ENCODE measurements at regions not wholly inside any gene's neighbourhood (a gene's known extent, or its start where the extent isn't known, plus 50 kb on each side); places are given as distances from the start of the nearest gene placed in this dataset.
"Not testable (repeated sequence)": the region's sequence is repeated elsewhere in the genome, so short reads cannot be mapped to it uniquely, and the experiment has no call there.

- ChIA-PET POLR2A (interaction anchor here (0.6 kb wide), 1 partner anchor 11 kb away, joined by 3 read pairs; no protein-coding TSS in a partner anchor), CTCF (interaction anchor here (0.6 to 1.2 kb wide), 2 partner anchors 19 to 326 kb away, joined by 3 to 5 read pairs; no protein-coding TSS in a partner anchor)
- DNase-seq, result no peak
- Histone ChIP-seq H3K27ac (ENCODE audit: insufficient read depth in 1 of 2, low read depth in 1 of 2, low read length in 2 of 2, poor library complexity in 1 of 2, severe bottlenecking in 2 of 2) (no peak overlapping the region), H3K27me3 (replicated peaks in 2 of 5; ENCODE audit: control insufficient read depth in 4 of 5, insufficient read depth in 5 of 5, low read length in 4 of 5) (peaks cover 0 to 1% (median 0%) of the 10 kb centered on the region in 5 experiments), H3K4me3 (ENCODE audit: control insufficient read depth in 1 of 7, extremely low read depth in 1 of 7, insufficient read depth in 4 of 7, low read depth in 2 of 7, low read length in 6 of 7) (no peak overlapping the region), H3K4me1 (ENCODE audit: control extremely low read depth in 1 of 4, control insufficient read depth in 4 of 4, insufficient read depth in 4 of 4, low read length in 3 of 4) (peaks cover 2 to 22% (median 14%) of the 10 kb centered on the region in 4 experiments), H3K9me3 (ENCODE audit: control extremely low read depth in 1 of 5, control insufficient read depth in 4 of 5, insufficient read depth in 2 of 5, low read depth in 1 of 5, low read length in 4 of 5) (no peaks in the 10 kb centered on the region), H3K36me3 (ENCODE audit: control insufficient read depth in 4 of 4, insufficient read depth in 4 of 4, low read length in 3 of 4) (no peaks in the 10 kb centered on the region)
- 92% methylated on average over 7 of the region's 8 CpGs for WGBS (ENCODE audit: insufficient coverage)
Measured at GRCh38 chr6:14235653-14236356, 118.2 kb downstream of the CD83 start.

- Histone ChIP-seq H3K27ac (ENCODE audit: insufficient read depth in 1 of 2, low read depth in 1 of 2, low read length in 2 of 2, poor library complexity in 1 of 2, severe bottlenecking in 2 of 2) (no peak overlapping the region), H3K4me3 (ENCODE audit: control insufficient read depth in 1 of 7, extremely low read depth in 1 of 7, insufficient read depth in 4 of 7, low read depth in 2 of 7, low read length in 6 of 7) (no peak overlapping the region), H3K9me3 (ENCODE audit: control extremely low read depth in 1 of 5, control insufficient read depth in 4 of 5, insufficient read depth in 2 of 5, low read depth in 1 of 5, low read length in 4 of 5) (no peaks in the 10 kb centered on the region), H3K4me1 (ENCODE audit: control extremely low read depth in 1 of 4, control insufficient read depth in 4 of 4, insufficient read depth in 4 of 4, low read length in 3 of 4) (peaks cover 2 to 31% (median 23%) of the 10 kb centered on the region in 4 experiments), H3K36me3 (ENCODE audit: control insufficient read depth in 4 of 4, insufficient read depth in 4 of 4, low read length in 3 of 4) (no peaks in the 10 kb centered on the region), H3K27me3 (replicated peaks in 2 of 5; ENCODE audit: control insufficient read depth in 4 of 5, insufficient read depth in 5 of 5, low read length in 4 of 5) (no peaks in the 10 kb centered on the region)
- DNase-seq, result no peak
- no CpG with 5 or more reads among the region's 2 CpGs for WGBS (ENCODE audit: insufficient coverage)
- ChIA-PET CTCF (no interaction called here), POLR2A (no interaction called here)
Measured at GRCh38 chr6:14239097-14239496, 121.5 kb downstream of the CD83 start.

- DNase-seq, result no peak
- 100% methylated on average over 1 of the region's 5 CpGs for WGBS (ENCODE audit: insufficient coverage)
Measured at GRCh38 chr6:14240411-14241166, 123.0 kb downstream of the CD83 start.

GRCh38 chr6:14241255-14242070 lies 123.9 kb downstream of the CD83 start:
- peak overlapping the region in 2 of 7 experiments; percentile 1 to 7 for H3K4me3 ChIP-seq (ENCODE audit: control insufficient read depth in 1 of 7, extremely low read depth in 1 of 7, insufficient read depth in 4 of 7, low read depth in 2 of 7, low read length in 6 of 7)
- H3K4me1 ChIP-seq (ENCODE audit: control extremely low read depth in 1 of 4, control insufficient read depth in 4 of 4, insufficient read depth in 4 of 4, low read length in 3 of 4), result peaks cover 2 to 23% (median 19%) of the 10 kb centered on the region in 4 experiments
- H3K36me3 ChIP-seq (ENCODE audit: control insufficient read depth in 4 of 4, insufficient read depth in 4 of 4, low read length in 3 of 4), result no peaks in the 10 kb centered on the region
- no peak overlapping the region for H3K27ac ChIP-seq (ENCODE audit: insufficient read depth in 1 of 2, low read depth in 1 of 2, low read length in 2 of 2, poor library complexity in 1 of 2, severe bottlenecking in 2 of 2)
- ChIA-PET POLR2A (interaction anchor here (0.7 kb wide), 1 partner anchor 29 kb away, joined by 3 read pairs; no protein-coding TSS in a partner anchor), CTCF (interaction anchor here (1.3 kb wide), 1 partner anchor 9 kb away, joined by 3 read pairs; no protein-coding TSS in a partner anchor)
- peak in 2 of 3 donors; percentile 53 to 63 for DNase-seq
- no peaks in the 10 kb centered on the region for H3K27me3 ChIP-seq (replicated peaks in 2 of 5; ENCODE audit: control insufficient read depth in 4 of 5, insufficient read depth in 5 of 5, low read length in 4 of 5)
- H3K9me3 ChIP-seq (ENCODE audit: control extremely low read depth in 1 of 5, control insufficient read depth in 4 of 5, insufficient read depth in 2 of 5, low read depth in 1 of 5, low read length in 4 of 5), result no peaks in the 10 kb centered on the region
- WGBS (ENCODE audit: insufficient coverage), result 41% methylated on average over 3 of the region's 5 CpGs

More at GRCh38 chr6:14240411-14241166, 123.0 kb downstream of the CD83 start:
- Histone ChIP-seq H3K27ac (ENCODE audit: insufficient read depth in 1 of 2, low read depth in 1 of 2, low read length in 2 of 2, poor library complexity in 1 of 2, severe bottlenecking in 2 of 2) (no peak overlapping the region), H3K27me3 (replicated peaks in 2 of 5; ENCODE audit: control insufficient read depth in 4 of 5, insufficient read depth in 5 of 5, low read length in 4 of 5) (no peaks in the 10 kb centered on the region), H3K9me3 (ENCODE audit: control extremely low read depth in 1 of 5, control insufficient read depth in 4 of 5, insufficient read depth in 2 of 5, low read depth in 1 of 5, low read length in 4 of 5) (no peaks in the 10 kb centered on the region), H3K36me3 (ENCODE audit: control insufficient read depth in 4 of 4, insufficient read depth in 4 of 4, low read length in 3 of 4) (no peaks in the 10 kb centered on the region), H3K4me3 (ENCODE audit: control insufficient read depth in 1 of 7, extremely low read depth in 1 of 7, insufficient read depth in 4 of 7, low read depth in 2 of 7, low read length in 6 of 7) (peak overlapping the region in 1 of 7 experiments; percentile 1), H3K4me1 (ENCODE audit: control extremely low read depth in 1 of 4, control insufficient read depth in 4 of 4, insufficient read depth in 4 of 4, low read length in 3 of 4) (peaks cover 2 to 31% (median 23%) of the 10 kb centered on the region in 4 experiments)
- ChIA-PET POLR2A (interaction anchor here (0.7 kb wide), 1 partner anchor 30 kb away, joined by 3 read pairs; no protein-coding TSS in a partner anchor), CTCF (interaction anchor here (0.7 to 1.3 kb wide), 2 partner anchors 10 to 24 kb away, joined by 3 read pairs; no protein-coding TSS in a partner anchor)

GRCh38 chr6:14242912-14243311 lies 125.3 kb downstream of the CD83 start:
- H3K9me3 ChIP-seq (ENCODE audit: control extremely low read depth in 1 of 5, control insufficient read depth in 4 of 5, insufficient read depth in 2 of 5, low read depth in 1 of 5, low read length in 4 of 5); H3K27me3 ChIP-seq (replicated peaks in 2 of 5; ENCODE audit: control insufficient read depth in 4 of 5, insufficient read depth in 5 of 5, low read length in 4 of 5); H3K4me3 ChIP-seq (ENCODE audit: control insufficient read depth in 1 of 7, extremely low read depth in 1 of 7, insufficient read depth in 4 of 7, low read depth in 2 of 7, low read length in 6 of 7); H3K27ac ChIP-seq (ENCODE audit: insufficient read depth in 1 of 2, low read depth in 1 of 2, low read length in 2 of 2, poor library complexity in 1 of 2, severe bottlenecking in 2 of 2); POLR2A ChIA-PET; H3K36me3 ChIP-seq (ENCODE audit: control insufficient read depth in 4 of 4, insufficient read depth in 4 of 4, low read length in 3 of 4); DNase-seq; CTCF ChIA-PET: not testable (repeated sequence)
- 100% methylated on average over 1 of the region's 2 CpGs for WGBS (ENCODE audit: insufficient coverage)
- peaks cover 2 to 20% (median 15%) of the 10 kb centered on the region in 4 experiments for H3K4me1 ChIP-seq (ENCODE audit: control extremely low read depth in 1 of 4, control insufficient read depth in 4 of 4, insufficient read depth in 4 of 4, low read length in 3 of 4)

GRCh38 chr6:14243597-14243996 lies 126.0 kb downstream of the CD83 start:
- POLR2A ChIA-PET, result no interaction called here
- H3K4me3 ChIP-seq (ENCODE audit: control insufficient read depth in 1 of 7, extremely low read depth in 1 of 7, insufficient read depth in 4 of 7, low read depth in 2 of 7, low read length in 6 of 7), result no peak overlapping the region

More at GRCh38 chr6:14243597-14243996, 126.0 kb downstream of the CD83 start:
- H3K27ac ChIP-seq (ENCODE audit: insufficient read depth in 1 of 2, low read depth in 1 of 2, low read length in 2 of 2, poor library complexity in 1 of 2, severe bottlenecking in 2 of 2), result no peak overlapping the region
- 91% methylated on average over 3 of the region's 5 CpGs for WGBS (ENCODE audit: insufficient coverage)
- peaks cover under 1 to 15% (median 12%) of the 10 kb centered on the region in 4 experiments for H3K4me1 ChIP-seq (ENCODE audit: control extremely low read depth in 1 of 4, control insufficient read depth in 4 of 4, insufficient read depth in 4 of 4, low read length in 3 of 4)
- no peaks in the 10 kb centered on the region for H3K27me3 ChIP-seq (replicated peaks in 2 of 5; ENCODE audit: control insufficient read depth in 4 of 5, insufficient read depth in 5 of 5, low read length in 4 of 5)
- no peak for DNase-seq
- H3K36me3 ChIP-seq (ENCODE audit: control insufficient read depth in 4 of 4, insufficient read depth in 4 of 4, low read length in 3 of 4), result no peaks in the 10 kb centered on the region
- H3K9me3 ChIP-seq (ENCODE audit: control extremely low read depth in 1 of 5, control insufficient read depth in 4 of 5, insufficient read depth in 2 of 5, low read depth in 1 of 5, low read length in 4 of 5), result no peaks in the 10 kb centered on the region
- CTCF ChIA-PET, result no interaction called here

Data from common myeloid progenitor, CD34-positive (primary cell).